WTC11 (cell line): ENCODE measurements at regions not wholly inside any gene's neighbourhood (a gene's known extent, or its start where the extent isn't known, plus 50 kb on each side); places are given as distances from the start of the nearest gene placed in this dataset.

Experiments used
- ATAC-seq: fragments of 200-7000 bp; cut with Tn5 transposase; 2 replicates; pipeline ENCODE4 v1.10.0; 2021; ENCODE audit warnings: mild to moderate bottlenecking, moderate library complexity
- CTCF ChIA-PET: fragments of 300-600 bp; sonication (Branson Sonifier 250); formaldehyde crosslinking; loops from one replicate; lab custom pipeline; 2021; ENCODE audit warnings: antibody characterized with exemption; lab: Charles Lee
- POLR2A ChIA-PET: fragments of 350-600 bp; sonication (Branson Sonifier 250); formaldehyde crosslinking; loops from one replicate; lab custom pipeline; 2021; ENCODE audit warnings: antibody characterized with exemption; lab: Charles Lee
- DNase-seq: peaks from one replicate; pipeline ENCODE4 v3.0.0; 2021; ENCODE audit warnings: low spot score
- H3K27ac Mint-ChIP-seq: 2 replicates; pipeline ENCODE4 v1.8.0; 2021; ENCODE audit warnings: mixed read lengths
- H3K27me3 Mint-ChIP-seq: 2 replicates; pipeline ENCODE4 v1.8.0; 2021; ENCODE audit warnings: low read depth, mild to moderate bottlenecking, moderate library complexity, mixed read lengths
- H3K36me3 Mint-ChIP-seq: 2 replicates; pipeline ENCODE4 v1.8.0; 2021; ENCODE audit warnings: mixed read lengths
- H3K4me1 Mint-ChIP-seq: 2 replicates; pipeline ENCODE4 v1.8.0; 2022; ENCODE audit warnings: mixed read lengths
- H3K4me3 Mint-ChIP-seq: 2 replicates; pipeline ENCODE4 v1.8.0; 2021; ENCODE audit warnings: mild to moderate bottlenecking, moderate library complexity, mixed read lengths
- H3K9me3 Mint-ChIP-seq: 2 replicates; pipeline ENCODE4 v1.8.0; 2021; ENCODE audit warnings: mixed read lengths
- AFF4 ChIP-seq: sonication (generic); formaldehyde crosslinking; IDR thresholded peaks from 2 replicates; pipeline ENCODE4 v1.8.1; 2023; ENCODE audit warnings: mild to moderate bottlenecking, missing genetic modification reagents, borderline replicate concordance
- ARID4B ChIP-seq: sonication (generic); formaldehyde crosslinking; IDR thresholded peaks from 2 replicates; pipeline ENCODE4 v1.8.0; 2023; ENCODE audit warnings: missing genetic modification reagents, mild to moderate bottlenecking, borderline replicate concordance
- ATF1 ChIP-seq: sonication (generic); formaldehyde crosslinking; IDR thresholded peaks from 2 replicates; pipeline ENCODE4 v1.8.1; 2023; ENCODE audit warnings: mild to moderate bottlenecking, moderate library complexity, missing genetic modification reagents
- ETV6 ChIP-seq: sonication (generic); formaldehyde crosslinking; IDR thresholded peaks from 2 replicates; pipeline ENCODE4 v1.8.1; 2022; ENCODE audit warnings: mild to moderate bottlenecking, missing genetic modification reagents
- FOXK1 ChIP-seq: sonication (generic); formaldehyde crosslinking; IDR thresholded peaks from 2 replicates; pipeline ENCODE4 v1.8.0; 2022; ENCODE audit warnings: mild to moderate bottlenecking, moderate library complexity, missing genetic modification reagents
- MAX ChIP-seq: sonication (generic); formaldehyde crosslinking; IDR thresholded peaks from 2 replicates; pipeline ENCODE4 v1.8.0; 2022; ENCODE audit warnings: mild to moderate bottlenecking, missing genetic modification reagents
- NFATC4 ChIP-seq: fragments of 250-450 bp; sonication (Bioruptor Pico); IDR thresholded peaks from 2 replicates; pipeline ENCODE4 v1.9.0; 2021; ENCODE audit warnings: mild to moderate bottlenecking
- NFE2L1 ChIP-seq: sonication (generic); formaldehyde crosslinking; IDR thresholded peaks from 2 replicates; pipeline ENCODE4 v1.8.1; 2023; ENCODE audit warnings: missing genetic modification reagents
- PREB ChIP-seq: sonication (generic); formaldehyde crosslinking; IDR thresholded peaks from 2 replicates; pipeline ENCODE4 v1.8.1; 2022; ENCODE audit warnings: mild to moderate bottlenecking, missing genetic modification reagents, moderate library complexity, borderline replicate concordance
- SMAD3 ChIP-seq: sonication (generic); formaldehyde crosslinking; IDR thresholded peaks from 2 replicates; pipeline ENCODE4 v1.8.0; 2022; ENCODE audit warnings: missing genetic modification reagents, mild to moderate bottlenecking, borderline replicate concordance
- SMAD4 ChIP-seq: sonication (generic); formaldehyde crosslinking; IDR thresholded peaks from 2 replicates; pipeline ENCODE4 v1.8.0; 2022; ENCODE audit warnings: mild to moderate bottlenecking, missing genetic modification reagents
- SP1 ChIP-seq: sonication (generic); formaldehyde crosslinking; conservative IDR thresholded peaks from 2 replicates; pipeline ENCODE4 v1.8.1; 2022; ENCODE audit warnings: missing genetic modification reagents
- TEAD4 ChIP-seq: sonication (generic); formaldehyde crosslinking; IDR thresholded peaks from 2 replicates; pipeline ENCODE4 v1.8.0; 2022; ENCODE audit warnings: mild to moderate bottlenecking, missing genetic modification reagents
- USF1 ChIP-seq: sonication (generic); formaldehyde crosslinking; IDR thresholded peaks from 2 replicates; pipeline ENCODE4 v1.8.0; 2022; ENCODE audit warnings: mild to moderate bottlenecking, missing genetic modification reagents
- USF2 ChIP-seq: sonication (generic); formaldehyde crosslinking; IDR thresholded peaks from 2 replicates; pipeline ENCODE4 v1.8.1; 2023; ENCODE audit warnings: mild to moderate bottlenecking, missing genetic modification reagents, moderate library complexity
- ZBTB21 ChIP-seq: sonication (generic); formaldehyde crosslinking; IDR thresholded peaks from 2 replicates; pipeline ENCODE4 v1.8.1; 2023; ENCODE audit warnings: mild to moderate bottlenecking, missing genetic modification reagents, borderline replicate concordance
- ZMAT4 ChIP-seq: fragments of 250-450 bp; sonication (Bioruptor Pico); IDR thresholded peaks from 2 replicates; pipeline ENCODE4 v1.9.0; 2021; ENCODE audit warnings: mild to moderate bottlenecking
- ZNF263 ChIP-seq: sonication (generic); formaldehyde crosslinking; IDR thresholded peaks from 2 replicates; pipeline ENCODE4 v1.8.1; 2022; ENCODE audit warnings: low read depth, mild to moderate bottlenecking, moderate library complexity, missing genetic modification reagents

GRCh38 chr18:47585136-47585535 is 333.7 kb upstream of the SKOR2 start:
- no peaks in the 10 kb centered on the region for H3K9me3 Mint-ChIP-seq
- DNase-seq (no peak), ATAC-seq (no peak)
- POLR2A ChIA-PET = no interaction called here
- no peak overlapping the region for H3K27ac Mint-ChIP-seq
- no peak for TF ChIP-seq SP1 (CRISPR knock-in tag)
- TF ChIP-seq ATF1 (CRISPR knock-in tag) = no peak
- no peak for TF ChIP-seq AFF4 (CRISPR knock-in tag)
- no peak for TF ChIP-seq SMAD4
- TF ChIP-seq TEAD4 (CRISPR knock-in tag) = no peak
- no peak for TF ChIP-seq SMAD3
- no peaks in the 10 kb centered on the region for H3K27me3 Mint-ChIP-seq
- no peak overlapping the region for H3K4me3 Mint-ChIP-seq
- CTCF ChIA-PET = interaction anchor here (1.3 to 1.6 kb wide), 3 partner anchors 27 to 171 kb away, joined by 6 to 8 read pairs (median 7); no protein-coding TSS in a partner anchor
- H3K4me1 Mint-ChIP-seq = peaks cover 7% of the 10 kb centered on the region
- H3K36me3 Mint-ChIP-seq = no peaks in the 10 kb centered on the region

GRCh38 chr18:47582093-47582492 is 330.6 kb upstream of the SKOR2 start:
- H3K9me3 Mint-ChIP-seq = no peaks in the 10 kb centered on the region; the same call in 1 of the 2 replicates
- ChIA-PET POLR2A (no interaction called here), CTCF (no interaction called here)
- ATAC-seq = no peak
- peaks cover 22% of the 10 kb centered on the region for H3K4me1 Mint-ChIP-seq
- no peak for TF ChIP-seq NFATC4 (CRISPR knock-in tag)
- no peak for TF ChIP-seq ZMAT4 (CRISPR knock-in tag)
- no peak for TF ChIP-seq NFE2L1 (CRISPR knock-in tag)
- no peak for TF ChIP-seq ARID4B
- no peak for TF ChIP-seq TEAD4 (CRISPR knock-in tag)
- TF ChIP-seq FOXK1 (CRISPR knock-in tag) = no peak
- no peak for TF ChIP-seq PREB (CRISPR knock-in tag)
- no peak for DNase-seq
- H3K27ac Mint-ChIP-seq = no peak overlapping the region
- no peaks in the 10 kb centered on the region for H3K36me3 Mint-ChIP-seq
- H3K4me3 Mint-ChIP-seq = no peak overlapping the region
- peaks cover 3% of the 10 kb centered on the region; the same call in 1 of the 2 replicates for H3K27me3 Mint-ChIP-seq

- ChIA-PET CTCF (interaction anchor here (0.6 to 1.6 kb wide), 8 partner anchors 13 to 373 kb away, joined by 3 to 6 read pairs (median 4); no protein-coding TSS in a partner anchor), POLR2A (interaction anchor here (0.6 kb wide), 1 partner anchor 45 kb away, joined by 3 read pairs; no protein-coding TSS in a partner anchor)
- H3K4me3 Mint-ChIP-seq = no peak overlapping the region
- peaks cover 7% of the 10 kb centered on the region; the same call in 1 of the 2 replicates for H3K27me3 Mint-ChIP-seq
- DNase-seq (no peak), ATAC-seq (peak; percentile 74)
- no peaks in the 10 kb centered on the region for H3K36me3 Mint-ChIP-seq
- no peak overlapping the region for H3K27ac Mint-ChIP-seq
- H3K4me1 Mint-ChIP-seq = peaks cover 30% of the 10 kb centered on the region
- TF ChIP-seq ETV6 (CRISPR knock-in tag) (0 out of 2 replicates have a peak, but pooled peaks have one; percentile 26), USF1 (CRISPR knock-in tag) (peak; percentile 85), ZBTB21 (CRISPR knock-in tag) (0 out of 2 replicates have a peak, but pooled peaks have one; percentile 19), SMAD3 (no peak), ZNF263 (CRISPR knock-in tag) (no peak), USF2 (CRISPR knock-in tag) (peak; percentile 88), MAX (CRISPR knock-in tag) (0 out of 2 replicates have a peak, but pooled peaks have one; percentile 27)
- H3K9me3 Mint-ChIP-seq = no peaks in the 10 kb centered on the region; the same call in 1 of the 2 replicates
These were observed 326.1 kb upstream of the SKOR2 start for GRCh38 chr18:47577520-47577919.
